ENCODE measurements at regions not wholly inside any gene's neighbourhood (a gene's known extent, or its start where the extent isn't known, plus 50 kb on each side); places are given as distances from the start of the nearest gene placed in this dataset.
"Not testable (repeated sequence)": the region's sequence is repeated elsewhere in the genome, so short reads cannot be mapped to it uniquely, and the experiment has no call there.

- not testable (repeated sequence) for TF ChIP-seq POLR2A, CTCF, EP300 (IDR thresholded peaks at IDR 0.05)
Measured at GRCh38 chr1:148387122-148387948, 95.8 kb downstream of the PPIAL4G start.
